SJSA1 (cell line): ENCODE measurements at regions not wholly inside any gene's neighbourhood (a gene's known extent, or its start where the extent isn't known, plus 50 kb on each side); places are given as distances from the start of the nearest gene placed in this dataset.
A peak's percentile ranks its signal among the peaks of the same experiment; 100 is the strongest.
"Not testable (repeated sequence)": the region's sequence is repeated elsewhere in the genome, so short reads cannot be mapped to it uniquely, and the experiment has no call there.

Experiments used
- DNase-seq, 2 experiments: peaks; one replicate each; pipeline ENCODE4 v3.0.0-alpha.2; 2015 to 2020; ENCODE audit warnings: low spot score in 2 of 2, low read depth in 1 of 2
- H3K27ac ChIP-seq: fragments of 250-450 bp; sonication (Bioruptor Pico); 2 replicates; pipeline ENCODE4 v1.5.1; 2020; ENCODE audit warnings: mild to moderate bottlenecking, moderate library complexity
- H3K27me3 ChIP-seq: fragments of 250-450 bp; sonication (Bioruptor Pico); replicated peaks from 2 replicates; pipeline ENCODE4 v1.5.1; 2020; ENCODE audit warnings: mild to moderate bottlenecking, moderate library complexity
- H3K36me3 ChIP-seq: fragments of 250-450 bp; sonication (Bioruptor Pico); 2 replicates; pipeline ENCODE4 v1.5.1; 2020; ENCODE audit warnings: mild to moderate bottlenecking
- H3K4me1 ChIP-seq: fragments of 250-450 bp; sonication (Bioruptor Pico); replicated peaks from 2 replicates; pipeline ENCODE4 v1.6.1; 2021; ENCODE audit warnings: mild to moderate bottlenecking
- H3K4me3 ChIP-seq: fragments of 250-450 bp; sonication (Bioruptor Pico); 2 replicates; pipeline ENCODE4 v1.5.1; 2020; ENCODE audit warnings: mild to moderate bottlenecking
- H3K9me3 ChIP-seq: fragments of 250-450 bp; sonication (Bioruptor Pico); replicated peaks from 2 replicates; pipeline ENCODE4 v1.5.1; 2020; ENCODE audit warnings: mild to moderate bottlenecking

DNA sequence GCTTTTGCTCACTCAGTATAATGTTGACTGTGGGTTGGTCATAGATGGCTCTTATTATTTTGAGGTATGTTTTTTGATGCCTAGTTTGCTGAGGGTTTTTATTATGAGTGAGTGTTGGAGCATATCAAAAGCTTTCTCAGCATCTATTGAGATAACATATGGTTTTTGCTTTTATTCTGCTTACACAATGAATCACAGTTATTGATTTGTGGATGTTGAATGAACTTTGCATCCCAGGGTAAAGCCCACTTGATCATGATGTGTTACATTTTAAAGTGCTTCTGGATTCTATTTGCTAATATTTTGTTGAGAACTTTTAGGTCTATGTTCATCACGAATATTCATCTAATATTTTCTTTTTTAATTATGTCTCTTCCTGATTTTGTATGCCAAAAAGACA lies 1260.3 kb downstream of the TMEM121 start:
- no peaks in the 10 kb centered on the region for H3K36me3 ChIP-seq
- no peaks in the 10 kb centered on the region for H3K9me3 ChIP-seq
- no peak overlapping the region for H3K27ac ChIP-seq
- H3K4me1 ChIP-seq = no peaks in the 10 kb centered on the region
- no peak for DNase-seq
- H3K27me3 ChIP-seq = no peaks in the 10 kb centered on the region
- H3K4me3 ChIP-seq = no peak overlapping the region

DNA sequence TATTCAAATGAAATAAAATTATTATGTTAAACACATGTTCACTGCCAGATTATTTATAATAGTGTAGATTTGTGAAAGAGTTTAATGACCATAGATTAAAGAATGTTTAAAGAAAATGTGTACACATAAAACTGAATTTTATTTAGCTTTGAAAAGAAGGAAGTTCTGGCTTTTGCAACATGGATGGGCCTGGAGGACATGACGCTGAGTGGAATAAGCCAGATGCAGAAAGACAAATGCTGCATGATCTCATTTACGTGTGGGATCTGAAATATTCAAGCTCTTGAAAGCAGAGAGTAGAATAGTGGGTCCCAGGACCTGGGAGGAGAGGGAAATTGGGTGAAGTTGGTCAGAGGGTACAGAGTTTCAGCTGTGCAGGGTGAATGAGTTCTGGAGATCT lies 1261.2 kb downstream of the TMEM121 start:
- Histone ChIP-seq H3K27me3 (no peaks in the 10 kb centered on the region), H3K27ac (no peak overlapping the region), H3K9me3 (no peaks in the 10 kb centered on the region), H3K4me1 (no peaks in the 10 kb centered on the region), H3K36me3 (no peaks in the 10 kb centered on the region), H3K4me3 (no peak overlapping the region)
- no peak for DNase-seq

DNA sequence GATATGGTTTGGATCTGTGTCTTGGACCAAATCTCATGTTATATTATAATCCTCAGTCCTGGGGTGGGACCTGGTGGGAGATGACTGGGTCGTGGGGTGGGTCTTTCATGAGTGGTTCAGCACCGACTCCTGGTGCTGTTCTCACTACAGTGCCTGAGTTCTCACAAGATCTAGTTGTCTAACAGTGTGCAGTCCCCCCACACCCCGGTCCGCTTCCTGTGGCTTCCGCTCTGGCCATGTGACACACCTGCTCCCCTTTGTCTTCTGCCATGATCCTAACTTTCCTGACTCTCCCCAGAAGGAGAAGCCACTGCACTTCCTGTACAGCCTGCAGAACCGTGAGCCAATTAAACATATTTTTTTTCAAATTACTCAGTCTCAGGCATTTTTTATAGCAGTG lies 1262.2 kb downstream of the TMEM121 start:
- H3K4me3 ChIP-seq = no peak overlapping the region
- no peaks in the 10 kb centered on the region for H3K9me3 ChIP-seq
- no peaks in the 10 kb centered on the region for H3K4me1 ChIP-seq
- H3K36me3 ChIP-seq = no peaks in the 10 kb centered on the region
- H3K27ac ChIP-seq = no peak overlapping the region
- H3K27me3 ChIP-seq = no peaks in the 10 kb centered on the region
- DNase-seq = no peak

DNA sequence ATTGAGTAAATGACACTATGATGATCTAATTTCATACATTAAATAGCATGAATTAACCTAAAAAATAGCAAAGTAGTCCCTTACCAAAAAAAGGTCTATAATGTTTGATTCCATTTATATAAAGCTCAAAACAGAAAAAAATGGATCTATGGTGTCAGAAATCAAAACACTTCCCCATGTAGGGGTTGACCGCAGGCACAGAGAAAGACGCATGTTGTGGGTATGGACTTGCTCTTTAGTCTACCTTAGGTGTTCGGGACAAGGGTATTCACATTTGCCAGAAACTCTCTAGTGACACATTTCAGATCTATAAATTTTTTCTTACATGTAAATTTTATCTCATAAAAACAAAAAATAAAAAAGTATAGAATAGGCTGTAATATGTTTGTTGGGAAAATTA lies 1262.9 kb downstream of the TMEM121 start:
- H3K36me3 ChIP-seq = no peaks in the 10 kb centered on the region
- no peaks in the 10 kb centered on the region for H3K4me1 ChIP-seq
- H3K9me3 ChIP-seq = no peaks in the 10 kb centered on the region
- no peak overlapping the region for H3K4me3 ChIP-seq
- no peaks in the 10 kb centered on the region for H3K27me3 ChIP-seq
- H3K27ac ChIP-seq = no peak overlapping the region
- DNase-seq = no peak

DNA sequence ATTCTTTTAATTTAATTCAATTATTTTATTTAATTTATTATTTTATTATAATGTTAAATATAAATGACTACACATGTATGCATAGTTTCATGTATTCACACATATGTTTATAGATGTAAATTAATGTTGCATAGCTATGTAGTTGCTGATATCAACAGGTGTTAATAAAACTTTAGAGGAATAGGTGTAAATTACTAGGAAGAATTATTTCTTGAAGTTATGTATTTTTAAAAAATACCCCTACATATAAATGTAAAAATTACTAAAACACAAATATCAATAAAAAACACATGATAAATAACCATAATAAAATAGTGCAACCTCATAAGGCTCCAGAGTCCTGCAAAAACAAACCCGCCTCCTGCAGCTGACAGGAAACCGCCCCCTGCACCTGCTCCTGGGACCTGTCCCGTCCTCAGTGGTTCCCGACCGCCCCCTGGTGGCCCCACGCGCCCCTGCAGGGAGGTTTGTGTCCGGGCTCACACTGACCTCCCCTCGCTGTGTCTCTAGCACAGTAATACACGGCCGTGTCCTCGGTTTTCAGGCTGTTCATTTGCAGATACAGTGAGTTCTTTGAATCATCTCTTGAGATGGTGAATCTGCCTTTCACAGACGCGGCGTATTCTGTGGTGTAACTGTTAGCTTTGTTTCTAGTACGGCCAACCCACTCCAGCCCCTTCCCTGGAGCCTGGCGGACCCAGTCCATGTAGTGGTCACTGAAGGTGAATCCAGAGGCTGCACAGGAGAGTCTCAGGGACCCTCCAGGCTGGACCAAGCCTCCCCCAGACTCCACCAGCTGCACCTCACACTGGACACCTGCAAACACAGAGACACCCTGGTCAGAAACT lies 1264.0 kb downstream of the TMEM121 start:
- Histone ChIP-seq H3K27me3 (no peaks in the 10 kb centered on the region), H3K27ac (no peak overlapping the region), H3K36me3 (no peaks in the 10 kb centered on the region), H3K4me3 (no peak overlapping the region), H3K9me3 (no peaks in the 10 kb centered on the region), H3K4me1 (no peaks in the 10 kb centered on the region)
- DNase-seq = peak in 1 of 2 experiments; percentile 57

DNA sequence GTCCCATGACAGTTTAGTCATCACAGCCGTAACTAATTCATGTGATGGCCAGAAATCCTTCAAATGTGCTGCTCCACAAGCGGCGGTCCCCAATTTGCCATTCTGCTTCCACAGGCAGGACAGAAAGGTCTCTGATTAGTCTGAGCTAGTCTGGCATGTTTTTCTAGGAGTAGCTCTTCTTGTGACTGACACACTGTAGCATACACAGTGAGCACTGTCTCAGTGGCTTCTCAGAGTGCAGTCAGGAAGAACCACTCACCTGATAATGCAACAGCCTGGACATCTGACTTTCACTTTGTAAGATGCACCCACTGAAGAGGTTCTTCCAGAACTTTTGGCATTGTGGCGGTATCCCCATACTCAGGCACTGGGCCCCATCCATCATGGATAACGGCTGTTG lies 1266.2 kb downstream of the TMEM121 start:
- Histone ChIP-seq H3K4me3 (no peak overlapping the region), H3K27me3 (no peaks in the 10 kb centered on the region), H3K9me3 (no peaks in the 10 kb centered on the region), H3K4me1 (no peaks in the 10 kb centered on the region), H3K27ac (no peak overlapping the region), H3K36me3 (no peaks in the 10 kb centered on the region)
- DNase-seq = no peak

DNA sequence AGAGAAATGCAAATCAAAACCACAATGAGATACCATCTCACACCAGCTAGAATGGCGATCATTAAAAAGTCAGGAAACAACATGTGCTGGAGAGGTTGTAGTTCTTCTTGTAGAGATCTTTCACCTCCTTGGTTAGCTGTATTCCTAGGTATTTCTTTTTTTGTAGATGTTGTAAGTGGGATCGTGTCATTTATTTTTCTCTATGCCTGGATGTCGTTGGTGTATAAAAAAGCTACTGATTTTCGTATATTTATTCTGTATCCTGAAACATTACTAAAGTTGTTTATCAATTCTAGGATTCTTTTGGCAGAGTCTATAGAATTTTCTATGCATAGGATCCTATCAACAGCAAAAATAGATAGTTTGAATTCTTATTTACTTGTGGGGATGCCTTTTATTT lies 1271.8 kb downstream of the TMEM121 start:
- H3K36me3 ChIP-seq, DNase-seq, H3K4me1 ChIP-seq, H3K4me3 ChIP-seq, H3K27me3 ChIP-seq, H3K27ac ChIP-seq, H3K9me3 ChIP-seq: not testable (repeated sequence)

DNA sequence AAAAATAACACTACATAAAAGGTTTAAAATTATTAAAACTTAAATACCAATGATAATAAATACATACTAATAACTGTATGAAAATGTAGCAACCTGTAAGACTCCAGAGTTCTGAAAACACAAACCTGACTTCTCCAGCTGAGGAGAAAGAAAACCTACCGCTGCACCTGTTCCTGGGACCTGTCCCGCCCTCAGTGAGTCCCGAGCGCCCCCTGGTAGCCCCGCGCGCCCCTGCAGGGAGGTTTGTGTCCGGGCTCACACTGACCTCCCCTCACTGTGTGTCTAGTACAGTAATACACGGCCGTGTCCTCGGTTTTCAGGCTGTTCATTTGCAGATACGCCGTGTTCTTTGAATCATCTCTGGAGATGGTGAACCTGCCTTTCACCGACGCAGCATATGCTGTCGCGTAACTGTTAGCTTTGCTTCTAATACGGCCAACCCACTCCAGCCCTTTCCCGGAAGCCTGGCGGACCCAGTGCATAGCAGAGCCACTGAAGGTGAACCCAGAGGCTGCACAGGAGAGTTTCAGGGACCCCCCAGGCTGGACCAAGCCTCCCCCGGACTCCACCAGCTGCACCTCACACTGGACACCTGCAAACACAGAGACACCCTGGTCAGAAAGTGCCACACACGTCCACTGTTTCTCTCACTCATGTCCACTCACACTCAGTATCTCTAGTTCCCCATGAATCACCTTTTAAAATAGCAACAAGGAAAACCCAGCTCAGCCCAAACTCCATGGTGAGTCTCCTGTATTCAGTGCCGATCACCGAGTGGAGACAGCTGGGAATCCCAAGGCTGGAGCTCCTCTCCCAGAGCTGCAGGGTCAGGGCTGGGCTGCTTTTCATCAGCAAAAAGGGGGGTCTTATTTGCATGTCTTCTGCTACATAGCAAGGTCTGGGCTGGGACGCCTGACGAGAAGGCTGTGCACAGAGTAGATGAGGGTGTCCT lies 1276.3 kb downstream of the TMEM121 start:
- H3K4me3 ChIP-seq = no peak overlapping the region
- H3K36me3 ChIP-seq = no peaks in the 10 kb centered on the region
- no peak overlapping the region for H3K27ac ChIP-seq
- DNase-seq = no peak
- no peaks in the 10 kb centered on the region for H3K4me1 ChIP-seq
- no peaks in the 10 kb centered on the region for H3K27me3 ChIP-seq
- no peaks in the 10 kb centered on the region for H3K9me3 ChIP-seq

DNA sequence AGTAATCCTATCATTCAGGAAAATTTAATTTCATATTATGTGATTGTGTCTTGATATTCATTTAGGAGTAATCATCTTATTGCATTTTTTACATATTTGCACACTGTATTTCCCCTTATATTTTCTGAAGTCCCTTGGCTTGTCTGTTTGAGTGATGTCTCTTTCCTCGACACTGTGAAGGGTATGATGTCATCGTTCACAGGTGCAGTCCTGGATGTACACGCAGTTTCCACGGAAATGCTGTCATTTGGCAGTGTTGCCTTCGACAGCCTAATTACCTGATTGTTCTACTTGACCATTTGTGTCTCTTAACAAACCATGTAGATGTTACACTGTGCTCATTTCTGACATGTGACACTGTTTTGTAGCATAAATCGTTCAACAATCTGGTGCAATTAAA lies 1277.0 kb downstream of the TMEM121 start:
- H3K36me3 ChIP-seq = no peaks in the 10 kb centered on the region
- no peak for DNase-seq
- H3K4me3 ChIP-seq = no peak overlapping the region
- H3K9me3 ChIP-seq = no peaks in the 10 kb centered on the region
- no peaks in the 10 kb centered on the region for H3K4me1 ChIP-seq
- no peaks in the 10 kb centered on the region for H3K27me3 ChIP-seq
- H3K27ac ChIP-seq = no peak overlapping the region

DNA sequence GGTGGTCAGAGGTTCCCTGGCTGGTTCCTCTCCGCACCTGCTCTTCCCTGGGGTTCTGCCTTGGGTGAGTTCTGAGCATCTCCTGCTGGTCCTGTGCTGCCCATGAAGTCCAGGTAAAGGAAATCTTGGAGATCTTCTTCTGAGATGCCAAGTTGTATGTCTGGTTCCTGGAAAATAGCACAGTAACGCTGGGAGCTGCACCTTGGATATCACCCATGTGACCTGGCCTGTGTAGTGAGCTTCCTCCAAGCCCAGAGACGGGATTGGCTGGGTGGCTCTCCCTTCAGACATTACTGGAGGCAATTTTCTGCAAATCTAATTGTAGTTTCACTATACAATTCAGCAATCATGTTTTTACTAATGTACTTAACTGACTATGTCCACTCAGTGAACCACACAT lies 1281.1 kb downstream of the TMEM121 start:
- H3K9me3 ChIP-seq = no peaks in the 10 kb centered on the region
- H3K27ac ChIP-seq = no peak overlapping the region
- no peak overlapping the region for H3K4me3 ChIP-seq
- H3K27me3 ChIP-seq = no peaks in the 10 kb centered on the region
- H3K36me3 ChIP-seq = no peaks in the 10 kb centered on the region
- H3K4me1 ChIP-seq = no peaks in the 10 kb centered on the region
- DNase-seq = no peak

DNA sequence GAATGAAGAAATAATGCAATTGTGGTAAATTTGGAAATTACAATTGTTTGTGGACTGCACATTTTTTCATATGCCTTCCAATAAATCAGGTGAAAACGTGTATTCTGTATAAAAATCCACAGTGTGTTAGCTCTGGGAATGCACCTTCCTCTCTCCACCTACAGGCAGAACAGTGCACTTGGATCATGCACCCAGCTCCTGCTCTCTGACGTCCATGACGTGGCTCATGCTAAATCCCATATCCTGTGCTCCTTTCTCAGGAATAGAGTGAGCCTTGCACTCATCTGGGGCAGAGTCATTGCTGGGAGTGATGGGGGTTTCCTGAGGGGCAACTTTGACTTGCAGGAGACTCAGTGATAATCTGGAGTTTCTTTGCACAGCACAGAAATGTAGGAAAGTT lies 1282.1 kb downstream of the TMEM121 start:
- Histone ChIP-seq H3K9me3 (no peaks in the 10 kb centered on the region), H3K27ac (no peak overlapping the region), H3K27me3 (no peaks in the 10 kb centered on the region), H3K4me3 (no peak overlapping the region), H3K36me3 (no peaks in the 10 kb centered on the region), H3K4me1 (no peaks in the 10 kb centered on the region)
- DNase-seq = no peak

DNA sequence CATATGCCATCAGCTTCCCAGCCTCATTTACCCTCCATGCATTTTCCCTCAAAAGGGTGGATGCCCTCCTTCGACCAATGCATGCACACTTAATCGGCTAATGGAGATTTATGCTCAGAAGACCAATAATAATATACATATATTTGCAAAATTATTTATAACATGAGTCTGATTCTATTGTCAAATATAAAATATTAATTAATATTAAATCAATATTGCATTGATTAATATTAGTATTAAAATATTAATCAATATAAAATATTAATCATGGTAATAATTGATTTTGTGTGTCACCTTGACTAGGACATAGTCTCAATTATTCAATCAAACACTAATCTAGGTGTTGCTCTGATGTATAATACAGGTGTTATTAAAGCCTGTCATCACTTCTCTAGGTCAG lies 1282.5 kb downstream of the TMEM121 start:
- Histone ChIP-seq H3K27me3 (no peaks in the 10 kb centered on the region), H3K27ac (no peak overlapping the region)
- DNase-seq = no peak

DNA sequence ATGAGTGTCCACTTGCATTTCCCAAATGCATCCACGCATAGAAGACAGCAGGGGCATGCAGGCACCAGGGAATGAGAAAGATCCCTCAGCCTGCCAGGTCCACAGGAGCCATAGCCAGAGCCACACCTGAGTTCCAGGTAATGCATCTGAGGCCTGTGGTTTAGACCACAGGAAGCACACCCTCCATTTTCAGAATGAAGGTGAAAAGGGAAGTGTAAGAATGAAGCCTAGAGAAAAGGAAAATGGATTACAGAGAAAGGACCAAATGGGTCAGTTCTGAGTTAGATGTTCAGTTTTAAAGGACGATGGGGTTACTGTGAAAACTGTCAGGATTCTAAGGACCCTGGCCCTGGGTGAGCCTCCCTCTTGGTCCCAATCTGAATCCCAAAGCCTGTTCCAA lies 1283.2 kb downstream of the TMEM121 start:
- Histone ChIP-seq H3K27me3 (no peaks in the 10 kb centered on the region), H3K27ac (no peak overlapping the region), H3K9me3 (no peaks in the 10 kb centered on the region), H3K36me3 (no peaks in the 10 kb centered on the region), H3K4me1 (no peaks in the 10 kb centered on the region), H3K4me3 (no peak overlapping the region)
- no peak for DNase-seq

More for the DNA sequence above, 1282.5 kb downstream of the TMEM121 start:
- Histone ChIP-seq H3K36me3 (no peaks in the 10 kb centered on the region), H3K4me1 (no peaks in the 10 kb centered on the region), H3K4me3 (no peak overlapping the region), H3K9me3 (no peaks in the 10 kb centered on the region)

DNA sequence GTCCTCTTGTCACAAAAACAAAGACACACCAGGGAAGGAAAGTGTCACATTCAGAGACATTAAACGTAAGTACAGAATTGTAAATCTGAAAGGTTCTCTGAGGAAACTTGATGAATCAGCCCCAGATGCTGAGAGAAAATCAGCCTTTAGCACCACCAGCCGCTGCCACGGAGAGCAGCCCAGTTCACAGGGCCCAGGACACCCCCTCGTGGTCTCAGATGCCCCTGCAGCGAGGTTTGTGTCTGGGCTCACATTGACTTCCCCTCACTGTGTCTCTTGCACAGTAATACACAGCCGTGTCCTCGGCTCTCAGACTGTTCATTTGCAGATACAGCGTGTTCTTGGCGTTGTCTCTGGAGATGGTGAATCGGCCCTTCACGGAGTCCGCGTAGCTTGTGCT lies 1283.8 kb downstream of the TMEM121 start:
- H3K36me3 ChIP-seq, H3K27ac ChIP-seq, H3K4me3 ChIP-seq, H3K27me3 ChIP-seq, DNase-seq, H3K4me1 ChIP-seq, H3K9me3 ChIP-seq: not testable (repeated sequence)
